Stimulated activated naive CD8-positive, alpha-beta T cell treated with anti-CD3 and anti-CD28 coated beads, Interleukin-15, amount 100 ng/mL, for 72 hours (primary cell): ENCODE measurements at regions not wholly inside any gene's neighbourhood (a gene's known extent, or its start where the extent isn't known, plus 50 kb on each side); places are given as distances from the start of the nearest gene placed in this dataset.

Experiments used
- ATAC-seq: fragments of 150-1000 bp; cut with Tn5 transposase; 2 replicates; pipeline ENCODE4 v1.10.0; 2021; ENCODE audit warnings: mild to moderate bottlenecking, moderate library complexity
- DNase-seq, 2 donors: peaks; one replicate each; pipeline ENCODE4 v3.0.0; 2021 to 2022
- H3K27ac Mint-ChIP-seq, 2 donors: one replicate each; pipeline ENCODE4 v1.8.0; 2022; ENCODE audit warnings: mild to moderate bottlenecking in 2 of 2, mixed read lengths in 2 of 2, moderate library complexity in 2 of 2
- H3K27me3 Mint-ChIP-seq: one replicate; pipeline ENCODE4 v1.8.0; 2022; ENCODE audit warnings: mixed read lengths
- H3K4me1 Mint-ChIP-seq: one replicate; pipeline ENCODE4 v1.8.0; 2022; ENCODE audit warnings: mild to moderate bottlenecking, mixed read lengths
- H3K4me3 Mint-ChIP-seq, 2 donors: one replicate each; pipeline ENCODE4 v1.8.0; 2022; ENCODE audit warnings: mild to moderate bottlenecking in 2 of 2, mixed read lengths in 2 of 2, moderate library complexity in 1 of 2
- H3K9me3 Mint-ChIP-seq, 2 donors: one replicate each; pipeline ENCODE4 v1.8.0; 2022; ENCODE audit warnings: mixed read lengths in 2 of 2

DNA sequence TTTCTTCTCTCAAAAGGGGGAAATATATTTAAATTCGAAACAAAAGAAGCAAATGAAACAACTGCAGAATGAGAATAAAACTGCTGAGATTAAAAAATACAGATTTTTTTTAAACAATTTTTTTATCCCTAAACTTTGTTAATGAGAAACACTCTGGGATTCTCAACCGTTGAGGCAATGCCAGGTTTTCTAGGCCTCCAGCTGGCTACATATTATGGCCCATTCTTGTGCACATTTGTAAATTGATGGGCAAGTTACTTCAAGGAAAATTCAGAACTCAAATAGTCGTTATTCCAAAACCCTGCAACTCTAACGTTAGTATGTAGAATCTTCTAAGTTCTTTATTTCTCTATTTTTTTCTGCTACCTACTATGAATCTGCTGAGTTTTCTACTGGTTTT is 239.3 kb upstream of the WSCD1 start:
- Mint-ChIP-seq H3K4me1 (peaks cover 17% of the 10 kb centered on the region), H3K9me3 (peaks cover 0 to 7% of the 10 kb centered on the region in 2 donors), H3K27me3 (peaks cover 15% of the 10 kb centered on the region), H3K27ac (no peak overlapping the region), H3K4me3 (no peak overlapping the region)
- DNase-seq: no peak
- ATAC-seq: no peak

DNA sequence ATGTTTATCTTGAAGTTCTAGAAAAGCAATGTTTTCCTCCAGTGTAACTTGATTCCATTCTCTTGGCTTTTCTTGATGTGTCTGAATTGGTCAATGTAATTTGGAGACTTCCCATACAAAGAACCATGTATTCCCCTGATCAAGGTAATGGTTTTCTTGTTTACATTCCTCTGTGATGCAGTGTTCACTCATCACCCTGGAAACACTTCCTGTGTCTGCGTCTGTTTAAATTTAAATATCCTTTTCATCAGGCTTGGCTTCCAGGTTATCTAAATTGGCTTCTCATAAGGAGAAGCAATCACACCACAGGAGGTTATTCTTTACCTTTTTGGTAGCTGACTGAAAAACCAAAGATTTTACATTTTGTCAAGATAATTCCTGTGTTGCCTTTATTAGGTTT is 237.3 kb upstream of the WSCD1 start:
- Mint-ChIP-seq H3K4me1 (peaks cover 17% of the 10 kb centered on the region), H3K4me3 (no peak overlapping the region), H3K27me3 (peaks cover 7% of the 10 kb centered on the region), H3K27ac (no peak overlapping the region), H3K9me3 (no peaks in the 10 kb centered on the region)
- DNase-seq: no peak
- no peak for ATAC-seq

DNA sequence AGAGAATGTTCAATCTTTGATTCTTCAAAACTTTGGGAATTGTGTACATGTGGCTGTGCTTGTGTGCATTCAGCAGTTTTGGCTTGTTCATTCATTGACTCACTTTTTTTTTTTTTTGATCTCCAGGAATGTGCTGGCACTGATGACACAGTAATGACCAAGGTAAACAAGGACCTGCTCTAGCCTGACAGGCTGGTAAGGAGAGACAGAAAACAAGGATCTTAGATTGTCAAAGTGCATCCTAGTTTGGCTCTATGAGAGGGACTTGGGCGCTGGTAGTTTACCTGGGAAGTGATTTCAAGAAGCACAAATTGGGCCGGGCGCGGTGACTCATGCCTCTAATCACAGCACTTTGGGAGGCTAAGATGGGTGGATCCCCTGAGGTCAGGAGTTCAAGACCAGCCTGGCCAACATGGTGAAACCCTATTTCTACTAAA is 233.1 kb upstream of the WSCD1 start:
- H3K9me3 Mint-ChIP-seq: no peaks in the 10 kb centered on the region
- H3K4me1 Mint-ChIP-seq: peaks cover 17% of the 10 kb centered on the region
- ATAC-seq: no peak
- no peak for DNase-seq
- no peak overlapping the region for H3K27ac Mint-ChIP-seq
- H3K4me3 Mint-ChIP-seq: no peak overlapping the region
- H3K27me3 Mint-ChIP-seq: no peaks in the 10 kb centered on the region

DNA sequence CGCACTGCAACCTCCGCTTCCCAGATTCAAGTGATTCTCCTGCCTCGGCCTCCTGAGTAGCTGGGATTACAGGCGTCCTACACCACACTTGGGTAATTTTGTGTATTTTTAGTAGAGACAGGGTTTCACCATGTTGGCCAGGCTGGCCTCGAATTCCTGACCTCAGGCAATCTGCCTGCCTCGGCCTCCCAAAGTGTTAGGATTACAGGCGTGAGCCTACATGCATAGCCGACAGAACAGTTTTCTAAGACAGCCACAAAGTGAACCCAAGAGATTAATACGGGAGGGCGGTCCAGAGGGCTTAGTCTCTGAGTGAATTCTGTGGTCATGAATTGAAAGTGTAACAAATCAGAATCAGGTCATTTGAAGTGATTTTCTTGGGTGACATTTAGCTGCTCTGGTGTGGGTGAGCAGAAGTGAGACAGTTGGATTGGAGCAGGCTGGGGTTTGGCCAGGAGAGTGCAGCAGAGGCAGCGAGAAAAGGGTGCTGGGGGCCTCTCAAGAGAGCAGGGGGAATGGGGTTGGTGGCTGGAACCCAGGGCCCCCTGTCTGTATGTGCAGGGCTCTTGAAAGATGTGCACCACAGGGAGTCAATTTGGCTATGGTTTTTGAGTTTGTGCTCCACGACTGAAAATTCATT is 231.4 kb upstream of the WSCD1 start:
- ATAC-seq: no peak
- no peak for DNase-seq
- H3K9me3 Mint-ChIP-seq: no peaks in the 10 kb centered on the region
- H3K4me1 Mint-ChIP-seq: peaks cover 12% of the 10 kb centered on the region
- no peaks in the 10 kb centered on the region for H3K27me3 Mint-ChIP-seq
- H3K27ac Mint-ChIP-seq: no peak overlapping the region
- no peak overlapping the region for H3K4me3 Mint-ChIP-seq

DNA sequence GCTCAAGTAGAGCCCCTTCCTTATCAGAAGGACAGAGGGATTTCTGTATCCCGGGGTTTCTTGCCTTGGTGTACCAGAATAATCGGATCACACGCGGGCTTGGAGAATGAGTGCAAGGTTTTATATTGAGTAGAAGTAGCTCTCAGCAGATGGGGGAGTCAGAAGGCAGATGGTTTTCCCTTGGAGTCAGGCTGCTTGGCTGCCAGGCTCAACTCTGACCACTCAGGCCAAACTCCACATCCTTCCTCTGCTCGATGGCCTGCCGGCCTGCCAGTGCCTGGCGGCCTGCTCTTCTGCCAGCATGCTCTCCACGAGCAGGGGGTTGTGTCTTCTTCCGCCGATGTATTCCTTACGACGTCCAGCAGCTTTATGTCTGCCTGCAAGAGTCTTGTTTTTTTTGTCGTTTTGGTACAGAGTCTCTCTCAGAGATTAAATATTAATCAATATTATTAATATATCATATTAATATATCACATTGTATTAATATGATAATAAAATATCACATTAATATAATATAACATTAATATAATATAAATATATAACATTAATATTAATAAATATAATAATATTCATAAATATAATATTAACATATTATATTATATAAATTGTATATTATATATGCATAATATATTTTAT is 229.2 kb upstream of the WSCD1 start:
- peaks cover 8% of the 10 kb centered on the region for H3K27me3 Mint-ChIP-seq
- H3K27ac Mint-ChIP-seq: no peak overlapping the region
- no peak for DNase-seq
- no peaks in the 10 kb centered on the region for H3K4me1 Mint-ChIP-seq
- no peak overlapping the region for H3K4me3 Mint-ChIP-seq
- H3K9me3 Mint-ChIP-seq: no peaks in the 10 kb centered on the region
- no peak for ATAC-seq

DNA sequence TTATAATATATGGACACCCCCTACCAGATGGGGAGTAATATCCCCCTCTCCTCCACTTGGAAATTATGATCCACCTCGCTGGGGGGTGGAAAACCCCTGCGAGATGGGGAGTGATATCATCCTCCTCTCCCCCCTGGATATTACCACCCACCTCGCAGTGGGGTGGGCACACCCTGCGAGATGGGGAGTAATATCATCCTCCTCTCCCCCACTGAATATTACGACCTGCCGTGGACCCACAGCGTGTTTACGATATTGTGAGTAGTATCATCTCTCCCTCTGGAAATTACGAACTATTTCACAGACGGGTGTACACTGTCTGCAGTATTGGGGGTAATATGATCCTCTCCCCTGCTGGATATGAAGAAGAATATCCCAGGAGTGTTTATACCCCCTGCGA is 228.3 kb upstream of the WSCD1 start:
- Mint-ChIP-seq H3K9me3 (no peaks in the 10 kb centered on the region), H3K4me3 (no peak overlapping the region), H3K4me1 (no peaks in the 10 kb centered on the region), H3K27ac (no peak overlapping the region), H3K27me3 (peaks cover 11% of the 10 kb centered on the region)
- ATAC-seq: no peak
- DNase-seq: no peak

DNA sequence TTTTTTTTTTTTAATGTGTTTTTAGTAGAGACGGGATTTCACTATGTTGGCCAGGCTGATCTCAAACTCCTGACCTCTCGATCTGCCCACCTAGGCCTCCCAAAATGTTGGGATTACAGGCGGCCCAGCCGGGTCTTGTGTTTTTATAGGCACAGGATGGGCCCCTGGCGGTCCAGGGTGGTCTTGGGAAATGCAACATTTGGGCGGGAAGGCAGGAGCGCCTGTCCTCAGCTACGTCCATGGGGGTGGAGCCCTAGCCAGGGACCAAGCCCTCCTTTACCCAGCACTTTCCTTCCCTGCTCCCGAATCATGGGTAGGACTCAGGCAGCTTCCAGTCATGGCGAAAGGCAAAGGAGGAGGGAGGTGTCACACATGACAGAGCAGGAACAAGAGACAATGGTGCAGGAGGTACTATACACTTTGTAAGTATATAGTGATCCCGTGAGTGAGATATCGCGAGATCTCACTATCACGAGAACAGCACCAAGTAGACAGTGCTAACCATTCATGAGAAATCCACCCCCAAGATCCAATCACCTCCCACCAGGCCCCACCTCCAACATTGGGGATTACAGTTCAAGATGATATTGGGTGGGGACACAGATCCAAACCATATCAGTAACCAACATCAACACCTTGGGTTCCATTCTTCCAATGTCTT is 226.7 kb upstream of the WSCD1 start:
- DNase-seq (no peak), ATAC-seq (no peak)
- Mint-ChIP-seq H3K27me3 (peaks cover 11% of the 10 kb centered on the region), H3K27ac (no peak overlapping the region), H3K4me1 (no peaks in the 10 kb centered on the region), H3K4me3 (no peak overlapping the region), H3K9me3 (no peaks in the 10 kb centered on the region)

DNA sequence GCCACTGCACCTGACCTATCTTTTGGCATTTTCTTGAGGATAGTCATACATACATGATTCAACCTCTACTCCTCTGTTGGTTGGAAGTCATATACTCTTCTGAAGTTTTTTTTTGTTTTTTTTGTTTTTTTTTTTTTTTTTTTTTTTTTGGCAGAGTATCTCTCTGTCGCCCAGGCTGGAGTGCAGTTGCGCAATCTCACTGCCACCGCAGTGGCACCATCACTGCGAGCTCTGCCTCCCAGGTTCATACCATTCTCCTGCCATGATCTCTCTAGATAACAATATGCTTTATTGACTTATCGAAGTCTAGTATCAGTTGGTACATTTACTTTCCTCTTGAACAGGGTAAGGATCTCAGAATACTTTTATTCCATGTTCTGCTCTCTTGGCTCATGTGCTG is 224.2 kb upstream of the WSCD1 start:
- ATAC-seq (no peak), DNase-seq (no peak)
- Mint-ChIP-seq H3K9me3 (no peaks in the 10 kb centered on the region), H3K4me3 (no peak overlapping the region), H3K4me1 (no peaks in the 10 kb centered on the region), H3K27ac (no peak overlapping the region), H3K27me3 (peaks cover 11% of the 10 kb centered on the region)

DNA sequence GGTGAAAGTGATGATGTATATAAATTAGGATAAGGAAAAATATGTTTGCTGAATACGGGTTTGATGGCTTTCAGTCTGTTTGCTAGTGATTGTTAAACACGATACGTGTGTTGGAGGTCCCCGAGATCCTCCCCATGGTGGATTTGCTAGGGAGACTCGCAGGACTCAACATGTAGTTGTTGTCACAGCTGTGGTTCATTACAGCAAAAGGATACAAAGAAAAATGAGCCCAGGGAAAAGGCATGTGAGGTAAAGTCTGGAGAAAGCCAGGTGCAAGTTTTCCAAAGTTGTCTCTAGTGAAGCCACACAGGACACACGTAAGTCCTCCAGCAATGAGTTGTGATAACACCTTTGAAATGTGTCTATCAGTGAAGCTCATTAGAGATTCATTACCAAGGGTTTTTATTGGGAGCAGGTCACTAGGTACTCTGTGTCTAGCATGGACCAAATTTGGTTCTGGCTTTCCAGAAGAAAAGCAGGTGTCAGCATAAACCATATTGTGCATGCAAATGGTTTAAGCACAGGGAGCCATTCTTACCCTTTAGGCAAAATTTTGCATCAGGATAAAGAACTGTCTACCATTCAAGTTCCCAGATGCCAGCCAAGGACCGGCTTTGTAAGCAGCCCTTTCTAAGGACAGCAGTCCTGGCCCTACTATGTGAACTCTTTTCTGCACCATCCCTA is 215.2 kb upstream of the WSCD1 start:
- H3K4me3 Mint-ChIP-seq: no peak overlapping the region

DNA sequence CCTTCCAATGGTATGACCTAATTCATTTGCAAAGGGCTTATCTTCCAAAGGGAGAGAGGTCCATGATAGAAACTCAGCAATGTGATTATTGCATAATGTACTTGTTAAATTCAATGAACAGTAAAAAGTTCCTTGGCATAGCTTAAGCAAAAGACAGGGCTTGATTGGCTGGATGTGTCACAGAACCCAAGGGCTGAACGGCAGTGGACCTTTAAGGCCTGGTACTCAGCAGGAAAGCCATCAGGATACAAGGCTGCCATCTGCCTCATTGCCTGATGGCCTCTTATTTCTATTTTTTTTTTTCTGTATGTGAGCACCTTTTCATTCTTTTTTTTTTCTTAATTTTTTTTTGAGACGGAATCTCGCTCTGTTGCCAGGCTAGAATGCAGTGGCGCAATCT is 208.9 kb upstream of the WSCD1 start:
- H3K27me3 Mint-ChIP-seq: peaks cover 22% of the 10 kb centered on the region
- H3K9me3 Mint-ChIP-seq: no peaks in the 10 kb centered on the region
- H3K27ac Mint-ChIP-seq: no peak overlapping the region
- DNase-seq (no peak), ATAC-seq (no peak)
- no peaks in the 10 kb centered on the region for H3K4me1 Mint-ChIP-seq
- no peak overlapping the region for H3K4me3 Mint-ChIP-seq

More for the DNA sequence above, 215.2 kb upstream of the WSCD1 start:
- Mint-ChIP-seq H3K4me1 (no peaks in the 10 kb centered on the region), H3K27me3 (no peaks in the 10 kb centered on the region), H3K9me3 (no peaks in the 10 kb centered on the region), H3K27ac (no peak overlapping the region)
- no peak for DNase-seq
- no peak for ATAC-seq

DNA sequence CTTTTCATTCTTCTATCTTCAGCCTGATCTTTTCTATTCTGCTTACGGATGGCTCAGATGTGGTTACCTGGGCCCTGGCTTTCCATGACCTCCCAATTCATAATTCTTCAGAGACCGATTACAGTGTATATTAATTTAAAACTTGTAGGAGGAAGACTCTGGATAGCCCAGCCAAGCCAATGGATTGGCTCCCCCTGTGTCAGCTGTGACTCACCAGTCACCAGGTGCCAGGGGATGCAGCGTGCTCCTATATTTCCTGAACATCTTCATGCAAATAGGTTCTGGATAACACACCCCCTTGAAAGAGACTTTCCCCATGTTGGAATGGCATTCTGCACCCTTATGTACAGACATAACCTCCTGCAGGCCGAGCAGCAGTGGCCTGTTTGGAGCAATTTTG is 208.3 kb upstream of the WSCD1 start:
- no peak overlapping the region for H3K27ac Mint-ChIP-seq
- no peak overlapping the region for H3K4me3 Mint-ChIP-seq
- no peaks in the 10 kb centered on the region for H3K9me3 Mint-ChIP-seq
- peaks cover 1% of the 10 kb centered on the region for H3K4me1 Mint-ChIP-seq
- DNase-seq: no peak
- ATAC-seq: no peak
- H3K27me3 Mint-ChIP-seq: peaks cover 27% of the 10 kb centered on the region

DNA sequence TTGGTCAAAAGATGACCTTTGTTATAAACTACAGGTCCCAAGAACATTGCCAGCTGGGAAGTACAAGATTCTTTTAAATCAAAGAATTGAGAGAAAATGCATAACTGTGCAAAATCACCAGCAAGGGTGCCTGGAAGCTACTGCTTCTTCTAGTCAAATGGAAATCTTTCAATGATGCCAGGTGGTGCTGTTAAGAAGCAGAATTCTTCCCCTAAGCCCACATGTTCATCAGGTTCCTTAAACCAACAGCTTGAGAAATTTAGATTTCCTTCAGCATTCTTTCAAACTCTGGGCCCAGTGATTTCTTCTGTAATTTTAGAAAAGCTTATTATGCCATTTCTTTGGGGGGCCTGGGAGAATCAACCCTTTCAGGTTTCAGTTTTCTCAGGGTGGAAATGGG is 207.8 kb upstream of the WSCD1 start:
- H3K4me1 Mint-ChIP-seq: peaks cover 5% of the 10 kb centered on the region
- no peak overlapping the region for H3K4me3 Mint-ChIP-seq
- H3K27ac Mint-ChIP-seq: no peak overlapping the region
- DNase-seq (no peak), ATAC-seq (no peak)
- no peaks in the 10 kb centered on the region for H3K9me3 Mint-ChIP-seq
- peaks cover 32% of the 10 kb centered on the region for H3K27me3 Mint-ChIP-seq

DNA sequence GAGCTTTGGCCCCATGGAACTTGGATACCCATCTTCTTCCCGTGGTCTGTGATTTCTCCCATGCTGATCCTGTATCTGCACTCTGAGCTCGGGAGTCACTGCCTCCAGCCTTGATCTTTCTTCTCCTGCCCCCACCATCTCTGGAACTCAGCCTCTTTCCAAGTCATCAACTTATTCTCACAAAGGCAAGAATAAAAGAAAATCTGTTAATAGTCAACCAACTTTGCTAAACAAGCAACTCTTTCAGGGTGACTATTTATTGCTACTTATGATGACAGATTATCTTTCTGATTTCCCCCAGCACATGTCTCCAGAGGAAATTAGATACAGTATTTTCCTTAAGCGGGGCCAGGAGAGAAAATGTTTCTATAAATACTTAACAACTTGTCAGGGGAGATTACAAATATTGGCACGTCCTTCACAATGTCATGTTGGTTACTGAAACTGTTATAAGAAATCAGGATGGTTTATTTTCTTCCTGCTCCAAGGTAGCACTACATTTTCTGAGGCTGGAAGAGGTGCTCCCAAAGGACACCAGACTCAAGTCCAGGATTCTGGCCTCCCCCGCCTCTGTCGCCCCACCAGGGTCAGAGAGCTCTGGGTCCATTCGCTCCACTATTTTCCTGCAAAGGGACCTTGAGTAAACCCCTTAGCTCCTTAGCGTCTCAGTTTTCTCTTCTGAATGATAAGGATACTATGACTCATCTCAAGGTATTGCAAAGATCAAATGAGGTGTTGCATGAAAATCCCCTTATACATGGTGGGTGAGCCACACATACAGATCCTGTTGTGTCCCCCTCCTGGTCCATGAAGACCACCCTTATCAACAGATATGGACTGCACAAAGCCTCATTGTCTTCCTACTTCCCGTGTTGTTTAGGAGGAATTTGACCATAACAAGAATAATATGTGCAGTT is 205.2 kb upstream of the WSCD1 start:
- ATAC-seq (no peak), DNase-seq (no peak)
- H3K9me3 Mint-ChIP-seq: no peaks in the 10 kb centered on the region
- no peak overlapping the region for H3K4me3 Mint-ChIP-seq
- peaks cover 32% of the 10 kb centered on the region for H3K27me3 Mint-ChIP-seq
- H3K4me1 Mint-ChIP-seq: peaks cover 5% of the 10 kb centered on the region
- peak overlapping the region; percentile 6 to 45 for H3K27ac Mint-ChIP-seq

DNA sequence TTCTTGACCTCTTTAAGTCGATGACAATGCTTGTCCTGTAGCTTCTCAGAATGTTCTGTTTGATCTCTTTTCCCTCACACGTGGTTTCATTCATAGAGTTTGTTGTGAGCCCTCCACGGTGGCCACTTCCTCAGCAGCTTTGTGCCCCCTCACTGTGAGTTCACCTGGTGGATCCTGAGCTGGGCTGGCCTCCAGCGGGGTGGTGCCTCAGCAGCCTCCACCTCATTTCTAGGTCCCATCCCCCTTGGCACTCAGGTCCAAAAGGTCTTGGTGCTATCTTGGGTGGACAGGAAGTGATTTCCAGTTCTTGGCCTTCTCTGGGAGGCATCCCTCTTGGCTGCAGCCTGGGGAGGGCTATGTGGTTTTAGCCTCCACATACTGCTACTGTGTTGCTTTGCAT is 203.2 kb upstream of the WSCD1 start:
- DNase-seq (no peak), ATAC-seq (no peak)
- H3K27me3 Mint-ChIP-seq: peaks cover 37% of the 10 kb centered on the region
- H3K9me3 Mint-ChIP-seq: no peaks in the 10 kb centered on the region
- H3K27ac Mint-ChIP-seq: no peak overlapping the region
- no peak overlapping the region for H3K4me3 Mint-ChIP-seq
- H3K4me1 Mint-ChIP-seq: peaks cover 5% of the 10 kb centered on the region

DNA sequence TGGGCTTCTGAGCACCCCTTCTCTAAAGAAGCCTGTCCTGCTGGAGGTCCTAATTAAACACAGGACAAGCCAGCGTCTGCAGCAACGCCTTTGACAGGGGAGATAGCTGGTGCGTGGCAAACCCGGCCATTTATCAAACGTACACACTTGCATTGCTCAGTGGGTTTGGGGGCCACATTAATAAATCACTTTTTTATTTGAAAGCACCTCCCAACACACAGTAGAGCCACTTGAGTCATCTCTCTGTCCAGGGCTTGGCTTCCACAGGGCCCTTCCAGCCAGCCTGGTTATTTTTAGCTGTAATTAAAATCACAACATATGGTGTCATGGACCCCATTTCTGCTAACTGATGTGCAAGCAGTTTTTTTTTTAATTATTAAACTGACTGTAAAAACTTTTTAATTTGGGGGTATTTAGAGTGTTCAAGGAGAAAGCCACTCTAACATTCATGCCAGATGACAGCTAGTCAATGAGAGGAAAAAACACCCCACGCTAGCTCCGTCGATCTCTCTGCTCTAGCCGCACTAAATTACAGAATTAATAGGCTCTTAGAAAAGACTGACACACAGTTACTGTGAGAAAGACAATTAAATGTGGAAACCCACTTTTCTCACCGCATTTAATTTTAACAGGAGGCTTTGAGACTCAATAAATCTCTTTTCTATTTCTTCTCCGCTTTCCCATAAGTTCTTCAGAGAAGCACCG is 201.0 kb upstream of the WSCD1 start:
- H3K4me1 Mint-ChIP-seq: peaks cover 9% of the 10 kb centered on the region

More for the DNA sequence above, 201.0 kb upstream of the WSCD1 start:
- Mint-ChIP-seq H3K4me3 (no peak overlapping the region), H3K27ac (no peak overlapping the region), H3K9me3 (no peaks in the 10 kb centered on the region), H3K27me3 (peaks cover 35% of the 10 kb centered on the region)
- ATAC-seq (no peak), DNase-seq (no peak)
